Dendritic cell treated with granulocyte-macrophage colony-stimulating factor and Interleukin-4, amounts not matched to agents 40 ng/mL and 50 ng/mL, for 4 days (primary cell): ENCODE measurements at regions not wholly inside any gene's neighbourhood (a gene's known extent, or its start where the extent isn't known, plus 50 kb on each side); places are given as distances from the start of the nearest gene placed in this dataset.
"Not testable (repeated sequence)": the region's sequence is repeated elsewhere in the genome, so short reads cannot be mapped to it uniquely, and the experiment has no call there.

Experiments used
- H3K27ac Mint-ChIP-seq: one replicate; pipeline ENCODE4 v1.8.0; 2022; ENCODE audit warnings: mild to moderate bottlenecking, mixed read lengths
- H3K27me3 Mint-ChIP-seq: one replicate; pipeline ENCODE4 v1.8.0; 2022; ENCODE audit warnings: mild to moderate bottlenecking, mixed read lengths
- H3K36me3 Mint-ChIP-seq: one replicate; pipeline ENCODE4 v1.8.0; 2022; ENCODE audit warnings: low read depth, mixed read lengths
- H3K4me1 Mint-ChIP-seq: one replicate; pipeline ENCODE4 v1.8.0; 2022; ENCODE audit warnings: low read depth, mixed read lengths
- H3K4me3 Mint-ChIP-seq: one replicate; pipeline ENCODE4 v1.8.0; 2022; ENCODE audit warnings: mild to moderate bottlenecking, moderate library complexity, mixed read lengths
- H3K9me3 Mint-ChIP-seq: one replicate; pipeline ENCODE4 v1.8.0; 2022; ENCODE audit warnings: mixed read lengths
- intact Hi-C: fragments of 100-400 bp; cut with micrococcal nuclease; formaldehyde crosslinking; loops from one replicate; pipeline ENCODE4 v1.15.0; 2022

DNA sequence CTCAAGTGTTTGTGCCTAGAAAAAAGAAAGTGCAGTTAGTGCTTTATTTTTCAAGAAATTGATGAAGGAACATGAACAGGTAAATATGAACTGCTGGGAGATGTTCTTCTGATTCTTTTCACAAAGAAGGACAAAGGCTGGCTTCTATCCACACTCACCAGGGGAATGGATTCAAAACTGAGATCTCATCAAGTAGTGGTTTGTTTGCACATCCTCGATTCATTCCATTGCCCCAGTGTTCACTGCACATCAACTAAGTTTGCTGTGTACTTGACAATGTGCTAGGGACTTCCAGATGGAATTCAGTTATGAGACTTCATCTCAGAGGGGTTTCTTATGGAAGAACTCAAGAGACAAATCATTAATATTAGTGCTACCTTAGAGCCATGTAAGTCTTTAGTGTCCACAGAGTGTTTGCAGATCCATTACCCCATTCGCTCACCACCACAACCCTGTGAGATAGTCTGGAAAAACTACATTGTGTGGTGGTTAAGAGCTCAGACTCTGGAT lies 332.9 kb upstream of the PPP2R3A start:
- Mint-ChIP-seq H3K9me3 (peaks cover 8% of the 10 kb centered on the region), H3K4me3 (no peak overlapping the region), H3K4me1 (no peaks in the 10 kb centered on the region), H3K36me3 (no peaks in the 10 kb centered on the region), H3K27ac (no peak overlapping the region), H3K27me3 (no peaks in the 10 kb centered on the region)
- intact Hi-C loops = no loop called here

GRCh38 chr3:135633078-135633477 lies 332.4 kb upstream of the PPP2R3A start:
- H3K36me3 Mint-ChIP-seq = no peaks in the 10 kb centered on the region
- no peaks in the 10 kb centered on the region for H3K4me1 Mint-ChIP-seq
- H3K9me3 Mint-ChIP-seq = peaks cover 12% of the 10 kb centered on the region
- H3K27me3 Mint-ChIP-seq = no peaks in the 10 kb centered on the region
- H3K4me3 Mint-ChIP-seq = no peak overlapping the region
- H3K27ac Mint-ChIP-seq = no peak overlapping the region
- intact Hi-C loops = no loop called here

GRCh38 chr3:135636596-135636995 lies 328.9 kb upstream of the PPP2R3A start:
- H3K9me3 Mint-ChIP-seq = peaks cover 23% of the 10 kb centered on the region
- intact Hi-C loops = no loop called here

DNA sequence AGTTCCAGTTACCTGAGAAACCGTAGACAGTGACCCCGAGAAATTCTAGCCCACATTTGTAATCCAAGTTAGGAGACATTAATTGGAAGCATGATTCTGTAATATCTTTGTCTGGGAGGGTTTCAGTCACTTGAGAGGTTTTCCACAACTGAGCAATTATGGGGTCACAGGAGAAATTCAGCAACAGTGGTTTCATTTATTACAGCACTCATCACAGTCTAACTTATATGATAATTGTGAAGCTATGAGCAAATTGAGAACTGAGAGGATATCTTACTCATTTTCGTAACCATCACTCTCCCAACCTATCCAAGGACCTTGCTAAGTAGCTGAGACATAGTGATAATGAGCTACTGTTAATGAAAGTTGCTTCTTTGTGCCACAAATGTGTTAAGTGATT lies 328.5 kb upstream of the PPP2R3A start:
- intact Hi-C loops = no loop called here
- peaks cover 23% of the 10 kb centered on the region for H3K9me3 Mint-ChIP-seq
- H3K27me3 Mint-ChIP-seq = no peaks in the 10 kb centered on the region
- H3K4me3 Mint-ChIP-seq = no peak overlapping the region
- no peaks in the 10 kb centered on the region for H3K36me3 Mint-ChIP-seq
- H3K27ac Mint-ChIP-seq = no peak overlapping the region
- H3K4me1 Mint-ChIP-seq = no peaks in the 10 kb centered on the region

More at GRCh38 chr3:135636596-135636995, 328.9 kb upstream of the PPP2R3A start:
- no peak overlapping the region for H3K27ac Mint-ChIP-seq
- no peaks in the 10 kb centered on the region for H3K36me3 Mint-ChIP-seq
- no peak overlapping the region for H3K4me3 Mint-ChIP-seq
- no peaks in the 10 kb centered on the region for H3K27me3 Mint-ChIP-seq
- no peaks in the 10 kb centered on the region for H3K4me1 Mint-ChIP-seq

DNA sequence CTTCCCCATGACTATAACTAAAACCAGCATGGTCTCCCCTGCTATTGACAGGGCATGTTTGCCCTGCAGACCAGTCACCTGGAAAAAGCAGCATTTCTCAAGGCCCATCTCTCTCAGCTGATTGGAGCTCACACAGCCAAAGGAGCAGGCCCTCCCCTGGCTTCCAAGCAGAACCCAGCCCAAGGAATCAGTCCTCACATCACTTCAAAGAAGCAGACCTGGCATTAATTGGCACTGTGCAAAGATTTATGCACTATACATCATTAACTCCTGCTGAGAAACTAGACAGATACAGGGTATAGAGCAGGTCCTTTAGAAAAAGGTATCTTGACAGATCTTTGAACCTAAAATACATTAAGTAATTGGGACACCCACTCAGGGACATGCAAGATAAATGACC lies 323.8 kb upstream of the PPP2R3A start:
- Mint-ChIP-seq H3K27me3 (no peaks in the 10 kb centered on the region), H3K27ac (no peak overlapping the region), H3K4me1 (no peaks in the 10 kb centered on the region), H3K4me3 (no peak overlapping the region), H3K9me3 (peaks cover 25% of the 10 kb centered on the region), H3K36me3 (no peaks in the 10 kb centered on the region)
- intact Hi-C loops = no loop called here

DNA sequence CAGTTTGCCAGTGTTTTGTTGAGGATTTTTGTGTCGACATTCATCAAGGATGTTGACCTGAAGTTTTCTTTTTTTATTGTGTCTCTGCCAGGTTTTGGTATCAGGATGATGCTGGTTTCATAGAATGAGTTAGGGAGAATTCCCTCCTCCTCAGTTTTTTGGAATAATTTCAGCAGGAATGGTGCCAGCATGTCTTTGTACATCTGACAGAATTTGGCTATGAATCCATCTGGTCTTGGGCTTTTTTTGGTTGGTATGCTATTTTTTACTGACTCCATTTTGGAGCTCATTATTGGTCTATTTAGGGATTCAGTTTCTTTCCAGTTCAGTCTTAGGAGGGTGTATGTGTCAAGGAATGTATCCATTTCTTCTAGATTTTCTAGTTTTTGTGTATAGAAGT lies 320.0 kb upstream of the PPP2R3A start:
- intact Hi-C loops = no loop called here
- Mint-ChIP-seq H3K27ac (no peak overlapping the region), H3K27me3 (no peaks in the 10 kb centered on the region), H3K4me3 (no peak overlapping the region), H3K36me3 (no peaks in the 10 kb centered on the region), H3K4me1 (no peaks in the 10 kb centered on the region), H3K9me3 (peaks cover 42% of the 10 kb centered on the region)

- intact Hi-C loops = no loop called here
- H3K4me1 Mint-ChIP-seq = no peaks in the 10 kb centered on the region
- H3K27ac Mint-ChIP-seq = no peak overlapping the region
- no peak overlapping the region for H3K4me3 Mint-ChIP-seq
- H3K36me3 Mint-ChIP-seq = no peaks in the 10 kb centered on the region
- H3K9me3 Mint-ChIP-seq = peaks cover 43% of the 10 kb centered on the region
- no peaks in the 10 kb centered on the region for H3K27me3 Mint-ChIP-seq
Observed at GRCh38 chr3:135646873-135647272, 318.7 kb upstream of the PPP2R3A start.

DNA sequence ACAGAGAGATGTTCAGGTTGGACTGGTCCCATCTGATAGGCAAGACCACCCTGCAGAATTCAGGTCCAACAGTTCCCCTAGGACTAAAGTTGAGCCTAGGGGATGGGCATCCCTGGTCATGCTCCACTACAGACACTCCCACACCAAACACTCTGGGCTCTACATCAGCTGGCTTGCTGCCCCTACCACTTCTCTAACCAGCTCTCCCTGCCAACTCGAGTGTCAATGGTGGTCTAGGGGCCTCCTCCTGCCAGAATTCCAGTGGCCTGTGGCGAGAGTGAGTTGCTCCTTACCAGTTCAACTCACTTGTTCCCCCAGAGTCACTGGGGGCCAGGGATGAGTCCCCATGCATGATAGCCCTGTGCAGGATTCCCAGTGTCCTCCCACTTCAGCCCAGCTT lies 316.2 kb upstream of the PPP2R3A start:
- no peaks in the 10 kb centered on the region for H3K4me1 Mint-ChIP-seq
- peaks cover 43% of the 10 kb centered on the region for H3K9me3 Mint-ChIP-seq
- no peaks in the 10 kb centered on the region for H3K36me3 Mint-ChIP-seq
- intact Hi-C loops = no loop called here
- H3K27ac Mint-ChIP-seq = no peak overlapping the region
- H3K27me3 Mint-ChIP-seq = no peaks in the 10 kb centered on the region
- no peak overlapping the region for H3K4me3 Mint-ChIP-seq

GRCh38 chr3:135650309-135650708 lies 315.2 kb upstream of the PPP2R3A start:
- H3K27me3 Mint-ChIP-seq = no peaks in the 10 kb centered on the region
- no peak overlapping the region for H3K4me3 Mint-ChIP-seq
- peaks cover 43% of the 10 kb centered on the region for H3K9me3 Mint-ChIP-seq
- H3K4me1 Mint-ChIP-seq = no peaks in the 10 kb centered on the region
- intact Hi-C loops = no loop called here
- H3K36me3 Mint-ChIP-seq = no peaks in the 10 kb centered on the region
- no peak overlapping the region for H3K27ac Mint-ChIP-seq

DNA sequence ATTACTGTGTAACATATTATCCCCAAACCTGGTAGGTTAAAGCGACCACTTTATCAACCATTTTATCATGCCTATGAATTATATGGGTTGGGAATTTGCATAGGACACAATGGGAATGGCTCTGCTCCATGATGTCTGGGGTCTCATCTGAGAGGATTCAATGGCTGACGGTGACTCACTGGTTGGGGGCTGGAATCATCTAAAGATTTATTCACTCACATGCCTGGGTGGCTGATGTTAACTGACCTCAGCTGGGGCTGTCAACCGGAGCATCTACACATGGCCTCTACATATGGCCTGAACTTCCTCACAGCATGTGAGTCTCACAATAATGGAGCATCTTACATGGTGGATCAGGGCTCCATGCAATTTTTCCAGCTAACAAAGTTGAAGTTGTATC lies 313.1 kb upstream of the PPP2R3A start:
- H3K4me3 Mint-ChIP-seq = no peak overlapping the region
- peaks cover 39% of the 10 kb centered on the region for H3K9me3 Mint-ChIP-seq
- H3K27ac Mint-ChIP-seq = no peak overlapping the region
- intact Hi-C loops = no loop called here
- no peaks in the 10 kb centered on the region for H3K36me3 Mint-ChIP-seq
- no peaks in the 10 kb centered on the region for H3K27me3 Mint-ChIP-seq
- no peaks in the 10 kb centered on the region for H3K4me1 Mint-ChIP-seq

- intact Hi-C loops = no loop called here
- no peak overlapping the region for H3K27ac Mint-ChIP-seq
- peaks cover 14% of the 10 kb centered on the region for H3K9me3 Mint-ChIP-seq
- H3K27me3 Mint-ChIP-seq = no peaks in the 10 kb centered on the region
- no peaks in the 10 kb centered on the region for H3K4me1 Mint-ChIP-seq
- H3K4me3 Mint-ChIP-seq = no peak overlapping the region
- H3K36me3 Mint-ChIP-seq = no peaks in the 10 kb centered on the region
Observed at GRCh38 chr3:135655328-135655727, 310.2 kb upstream of the PPP2R3A start.

DNA sequence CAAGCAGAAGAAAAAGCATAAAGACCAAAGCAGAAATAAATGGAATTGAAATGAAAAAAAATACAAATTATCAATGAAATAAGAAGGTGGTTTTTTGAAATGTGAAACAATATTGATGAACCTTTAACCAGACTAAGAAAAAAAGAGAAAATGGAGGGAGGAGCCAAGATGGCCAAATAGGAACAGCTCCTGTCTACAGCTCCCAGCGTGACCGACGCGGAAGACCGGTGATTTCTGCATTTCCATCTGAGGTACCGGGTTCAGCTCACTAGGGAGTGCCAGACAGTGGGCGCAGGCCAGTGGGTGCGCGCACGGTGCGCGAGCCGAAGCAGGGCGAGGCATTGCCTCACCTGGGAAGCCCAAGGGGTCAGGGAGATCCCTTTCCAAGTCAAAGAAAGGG lies 307.1 kb upstream of the PPP2R3A start:
- peaks cover 11% of the 10 kb centered on the region for H3K9me3 Mint-ChIP-seq
- H3K36me3 Mint-ChIP-seq, H3K27ac Mint-ChIP-seq, H3K4me3 Mint-ChIP-seq, H3K27me3 Mint-ChIP-seq, intact Hi-C loops, H3K4me1 Mint-ChIP-seq: not testable (repeated sequence)

GRCh38 chr3:135667061-135667460 lies 298.5 kb upstream of the PPP2R3A start:
- H3K4me3 Mint-ChIP-seq = no peak overlapping the region
- intact Hi-C loops = no loop called here
- no peaks in the 10 kb centered on the region for H3K4me1 Mint-ChIP-seq
- H3K36me3 Mint-ChIP-seq = no peaks in the 10 kb centered on the region
- no peak overlapping the region for H3K27ac Mint-ChIP-seq
- H3K27me3 Mint-ChIP-seq = no peaks in the 10 kb centered on the region
- peaks cover 24% of the 10 kb centered on the region for H3K9me3 Mint-ChIP-seq

- Mint-ChIP-seq H3K4me3 (no peak overlapping the region), H3K9me3 (peaks cover 35% of the 10 kb centered on the region), H3K36me3 (no peaks in the 10 kb centered on the region), H3K4me1 (no peaks in the 10 kb centered on the region), H3K27ac (no peak overlapping the region), H3K27me3 (no peaks in the 10 kb centered on the region)
- intact Hi-C loops = no loop called here
Observed at GRCh38 chr3:135674508-135674907, 291.0 kb upstream of the PPP2R3A start.

- H3K4me1 Mint-ChIP-seq = no peaks in the 10 kb centered on the region
- no peaks in the 10 kb centered on the region for H3K27me3 Mint-ChIP-seq
- peaks cover 37% of the 10 kb centered on the region for H3K9me3 Mint-ChIP-seq
- H3K36me3 Mint-ChIP-seq = no peaks in the 10 kb centered on the region
- no peak overlapping the region for H3K27ac Mint-ChIP-seq
- H3K4me3 Mint-ChIP-seq = no peak overlapping the region
- intact Hi-C loops = no loop called here
Observed at GRCh38 chr3:135678386-135678785, 287.1 kb upstream of the PPP2R3A start.
